ENCODE measurements at regions not wholly inside any gene's neighbourhood (a gene's known extent, or its start where the extent isn't known, plus 50 kb on each side); places are given as distances from the start of the nearest gene placed in this dataset.

DNA sequence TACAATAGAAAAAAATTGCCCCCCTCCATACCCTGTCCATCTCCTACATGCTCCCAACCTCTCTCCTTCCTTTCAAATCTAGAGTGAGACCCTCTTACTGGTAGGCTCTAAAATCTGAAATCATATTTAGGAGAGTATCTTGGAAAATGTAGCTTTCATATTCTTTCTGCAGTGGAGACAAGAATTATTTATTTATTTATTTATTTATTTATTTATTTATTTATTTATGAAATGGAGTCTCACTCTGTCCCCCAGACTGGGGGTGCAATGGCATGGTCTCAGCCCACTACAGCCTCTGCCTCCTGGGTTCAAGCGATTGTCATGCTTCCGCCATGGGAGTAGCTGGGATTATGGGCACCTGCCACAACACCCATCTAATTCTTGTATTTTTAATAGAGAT lies 174.1 kb upstream of the MYO16 start:
- no peaks in the 10 kb centered on the region for H3K4me1 ChIP-seq (ENCODE audit: control insufficient read depth in 1 of 2, insufficient read depth in 2 of 2, low read depth in 1 of 2, low read length in 1 of 2)
- H3K4me3 ChIP-seq (ENCODE audit: low read depth in 2 of 2, low read length in 1 of 2) = no peak overlapping the region
- no peak overlapping the region for H2AFZ ChIP-seq (ENCODE audit: low read depth)
- H3K9me3 ChIP-seq = no peaks in the 10 kb centered on the region
- CTCF ChIA-PET = interaction anchor here (0.6 kb wide), 1 partner anchor 396 kb away, joined by 3 read pairs; no protein-coding TSS in a partner anchor
- POLR2A ChIA-PET = no interaction called here
- H3K9ac ChIP-seq = no peak overlapping the region
- H3F3A ChIP-seq (replicated peaks; ENCODE audit: insufficient read depth) = no peaks in the 10 kb centered on the region
- H3K27ac ChIP-seq (ENCODE audit: low read depth in 2 of 2, low read length in 1 of 2) = no peak overlapping the region
- WGBS (ENCODE audit: low lambda C conversion rate) = 48% methylated on average over 2 of the region's 2 CpGs
- no peaks in the 10 kb centered on the region; the same call in 1 of the 2 replicates for H3K27me3 ChIP-seq (ENCODE audit: insufficient read depth)
- no peak overlapping the region for H3K4me2 ChIP-seq
- H4K20me1 ChIP-seq (ENCODE audit: insufficient read depth) = no peaks in the 10 kb centered on the region
- no peaks in the 10 kb centered on the region for H3K36me3 ChIP-seq (replicated peaks in 1 of 2; ENCODE audit: control insufficient read depth in 1 of 2, insufficient read depth in 2 of 2, low read length in 1 of 2)
- H3K9me2 ChIP-seq = no peaks in the 10 kb centered on the region
- TF ChIP-seq IRF3 (IDR thresholded peaks at IDR 0.05; ENCODE audit: low read depth, low read length) (no peak), RCOR1 (IDR thresholded peaks at IDR 0.05; ENCODE audit: low read length) (no peak), TEAD4 (IDR thresholded peaks at IDR 0.05; ENCODE audit: borderline replicate concordance, insufficient read depth) (no peak), RAD21 (IDR thresholded peaks at IDR 0.05; ENCODE audit: low read length) (no peak), ELF1 (IDR thresholded peaks at IDR 0.05) (no peak), EZH2phosphoT487 (IDR thresholded peaks at IDR 0.05; ENCODE audit: borderline replicate concordance, low read depth) (no peak), SMC3 (IDR thresholded peaks at IDR 0.05; ENCODE audit: low read depth, low read length) (no peak), SIN3A (IDR thresholded peaks at IDR 0.05; ENCODE audit: borderline replicate concordance, low read depth, low read length) (no peak), USF1 (IDR thresholded peaks at IDR 0.05; ENCODE audit: borderline replicate concordance, low read depth) (no peak)
- DNase-seq = no peak
- no peaks in the 10 kb centered on the region for H3K79me2 ChIP-seq (ENCODE audit: insufficient read depth)

DNA sequence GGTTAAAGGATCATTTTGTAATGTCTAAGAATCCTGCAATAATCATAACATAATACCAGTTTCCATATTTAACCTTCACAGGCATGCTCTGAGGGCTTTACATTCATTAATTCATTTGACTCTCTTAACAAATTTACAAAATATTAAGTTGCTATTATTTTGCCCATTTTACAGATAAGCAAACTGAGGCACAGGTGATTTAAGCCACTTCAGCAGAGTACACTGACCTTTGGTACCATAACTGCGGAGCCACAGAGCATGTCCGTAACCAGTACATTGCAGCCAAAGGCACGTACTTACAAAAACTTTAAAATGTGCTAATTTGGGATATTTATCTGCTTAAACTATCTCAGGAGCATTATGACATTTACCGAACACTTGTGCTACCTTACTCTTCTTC lies 169.4 kb upstream of the MYO16 start:
- Histone ChIP-seq H3K79me2 (ENCODE audit: insufficient read depth) (no peaks in the 10 kb centered on the region), H3K27ac (ENCODE audit: low read depth in 2 of 2, low read length in 1 of 2) (no peak overlapping the region), H2AFZ (ENCODE audit: low read depth) (no peak overlapping the region), H4K20me1 (ENCODE audit: insufficient read depth) (no peaks in the 10 kb centered on the region), H3K9ac (no peak overlapping the region), H3K36me3 (replicated peaks in 1 of 2; ENCODE audit: control insufficient read depth in 1 of 2, insufficient read depth in 2 of 2, low read length in 1 of 2) (no peaks in the 10 kb centered on the region), H3F3A (replicated peaks; ENCODE audit: insufficient read depth) (no peaks in the 10 kb centered on the region), H3K27me3 (ENCODE audit: insufficient read depth) (no peaks in the 10 kb centered on the region), H3K9me3 (no peaks in the 10 kb centered on the region), H3K4me2 (no peak overlapping the region), H3K4me1 (ENCODE audit: control insufficient read depth in 1 of 2, insufficient read depth in 2 of 2, low read depth in 1 of 2, low read length in 1 of 2) (no peaks in the 10 kb centered on the region), H3K4me3 (ENCODE audit: low read depth in 2 of 2, low read length in 1 of 2) (no peak overlapping the region), H3K9me2 (no peaks in the 10 kb centered on the region)
- POLR2A ChIA-PET = no interaction called here
- DNase-seq = no peak
- CTCF ChIA-PET = no interaction called here
- no peak for TF ChIP-seq MEF2A (IDR thresholded peaks at IDR 0.05; ENCODE audit: borderline replicate concordance, low read depth)
- TF ChIP-seq NFIC (IDR thresholded peaks at IDR 0.05; ENCODE audit: borderline replicate concordance) = no peak
- TF ChIP-seq USF2 (IDR thresholded peaks at IDR 0.05; ENCODE audit: borderline replicate concordance, low read depth, low read length) = no peak
- TF ChIP-seq FOSL2 (IDR thresholded peaks at IDR 0.05; ENCODE audit: borderline replicate concordance, low read depth) = no peak
- WGBS (ENCODE audit: low lambda C conversion rate) = 39% methylated on average over 4 of the region's 4 CpGs

Data from SK-N-SH (cell line).